GM23338 (cell line): ENCODE measurements at regions not wholly inside any gene's neighbourhood (a gene's known extent, or its start where the extent isn't known, plus 50 kb on each side); places are given as distances from the start of the nearest gene placed in this dataset.

Experiments used
- ATAC-seq: fragments of 200-7000 bp; cut with Tn5 transposase; 3 replicates; pipeline ENCODE4 v1.9.1; 2020
- DNase-seq: peaks from one replicate; pipeline ENCODE4 v3.0.0-alpha.2; 2015; ENCODE audit warnings: low spot score
- H2AFZ ChIP-seq: fragments of 200-600 bp; sonication (generic); 2 replicates; pipeline ENCODE4 v1.8.0; 2016; ENCODE audit warnings: antibody characterized with exemption, mild to moderate bottlenecking, moderate library complexity
- H3F3A ChIP-seq: fragments of 200-600 bp; sonication (generic); replicated peaks from 2 replicates; pipeline ENCODE4 v1.8.0; 2017; ENCODE audit warnings: antibody characterized with exemption, mixed run types, low read depth
- H3K27ac ChIP-seq: fragments of 200-600 bp; sonication (generic); 2 replicates; pipeline ENCODE4 v1.6.1; 2016; ENCODE audit warnings: low read depth
- H3K27me3 ChIP-seq: fragments of 200-600 bp; sonication (generic); 2 replicates; pipeline ENCODE4 v1.8.0; 2016; ENCODE audit warnings: mild to moderate bottlenecking, mixed run types, moderate library complexity; ENCODE audit not compliant: insufficient read depth
- H3K36me3 ChIP-seq: fragments of 200-600 bp; sonication (generic); 2 replicates; pipeline ENCODE4 v1.8.0; 2016; ENCODE audit warnings: mild to moderate bottlenecking; ENCODE audit not compliant: insufficient read depth
- H3K4me1 ChIP-seq: fragments of 200-600 bp; sonication (generic); 2 replicates; pipeline ENCODE4 v1.8.0; 2016; ENCODE audit warnings: mild to moderate bottlenecking, moderate library complexity; ENCODE audit not compliant: insufficient read depth
- H3K4me2 ChIP-seq: fragments of 200-600 bp; sonication (generic); 2 replicates; pipeline ENCODE4 v1.7.1; 2017; ENCODE audit warnings: mixed run types
- H3K4me3 ChIP-seq: fragments of 200-600 bp; sonication (generic); 2 replicates; pipeline ENCODE4 v1.6.1; 2016; ENCODE audit warnings: mixed run types
- H3K79me2 ChIP-seq: fragments of 200-600 bp; sonication (generic); replicated peaks from 2 replicates; pipeline ENCODE4 v1.8.0; 2017; ENCODE audit warnings: mild to moderate bottlenecking; ENCODE audit not compliant: insufficient read depth
- H3K9me2 ChIP-seq: fragments of 200-600 bp; sonication (generic); 2 replicates; pipeline ENCODE4 v1.8.0; 2017; ENCODE audit not compliant: insufficient read depth
- H4K20me1 ChIP-seq: fragments of 200-600 bp; sonication (generic); replicated peaks from 2 replicates; pipeline ENCODE4 v1.8.0; 2017; ENCODE audit warnings: mild to moderate bottlenecking; ENCODE audit not compliant: insufficient read depth
- H3K27ac Mint-ChIP-seq: 2 replicates; pipeline ENCODE4 v1.8.0; 2020; ENCODE audit warnings: inconsistent platforms, mild to moderate bottlenecking, moderate library complexity, mixed read lengths
- H3K27me3 Mint-ChIP-seq: 3 replicates; pipeline ENCODE4 v1.8.0; 2022; ENCODE audit warnings: low read depth, mild to moderate bottlenecking, moderate library complexity, mixed read lengths, inconsistent platforms; ENCODE audit not compliant: insufficient read depth, poor library complexity
- H3K36me3 Mint-ChIP-seq: 3 replicates; pipeline ENCODE4 v1.8.0; 2021; ENCODE audit warnings: low read depth, mild to moderate bottlenecking, inconsistent platforms, moderate library complexity, mixed read lengths
- H3K4me1 Mint-ChIP-seq: 3 replicates; pipeline ENCODE4 v1.8.0; 2020; ENCODE audit warnings: mild to moderate bottlenecking, inconsistent platforms, mixed read lengths
- H3K4me3 Mint-ChIP-seq: 3 replicates; pipeline ENCODE4 v1.8.0; 2021; ENCODE audit warnings: moderate library complexity, mild to moderate bottlenecking, inconsistent platforms, mixed read lengths
- H3K9me3 Mint-ChIP-seq: 3 replicates; pipeline ENCODE4 v1.8.0; 2020; ENCODE audit warnings: moderate library complexity, mild to moderate bottlenecking, inconsistent platforms, mixed read lengths
- CREB1 ChIP-seq: fragments of 250-450 bp; sonication (Bioruptor Pico); IDR thresholded peaks from 2 replicates; pipeline ENCODE4 v1.5.0; 2020; ENCODE audit warnings: low read depth, mild to moderate bottlenecking, moderate library complexity
- ETS1 ChIP-seq: IDR thresholded peaks from 2 replicates; pipeline ENCODE4 v1.6.1; 2016; ENCODE audit warnings: antibody characterized with exemption
- EZH2 ChIP-seq: fragments of 200-600 bp; sonication (generic); IDR thresholded peaks from one replicate; pipeline ENCODE4 v1.8.0; 2017; ENCODE audit warnings: antibody characterized with exemption, mild to moderate bottlenecking, low read depth; ENCODE audit not compliant: unreplicated experiment
- JUNB ChIP-seq: IDR thresholded peaks from one replicate; pipeline ENCODE4 v1.6.1; 2016; ENCODE audit warnings: antibody characterized with exemption; ENCODE audit not compliant: unreplicated experiment
- NANOG ChIP-seq: IDR thresholded peaks from 2 replicates; pipeline ENCODE4 v1.6.1; 2016; ENCODE audit warnings: antibody characterized with exemption, borderline replicate concordance
- POLR2AphosphoS5 ChIP-seq: IDR thresholded peaks from 2 replicates; pipeline ENCODE4 v1.6.1; 2016; ENCODE audit warnings: antibody characterized with exemption, low read depth
- REST ChIP-seq: IDR thresholded peaks from one replicate; pipeline ENCODE4 v1.6.1; 2018; ENCODE audit warnings: antibody characterized with exemption; ENCODE audit not compliant: unreplicated experiment
- ZNF114 ChIP-seq: fragments of 250-450 bp; sonication (Bioruptor Pico); IDR thresholded peaks from 2 replicates; pipeline ENCODE4 v1.5.0; 2020; ENCODE audit warnings: mild to moderate bottlenecking, moderate library complexity
- ZNF331 ChIP-seq: fragments of 250-450 bp; sonication (Bioruptor Pico); IDR thresholded peaks from 2 replicates; pipeline ENCODE4 v1.5.0; 2020; ENCODE audit warnings: low read depth, mild to moderate bottlenecking, moderate library complexity
- ZNF462 ChIP-seq: fragments of 250-450 bp; sonication (Bioruptor Pico); IDR thresholded peaks from 2 replicates; pipeline ENCODE4 v1.5.0; 2020; ENCODE audit warnings: mild to moderate bottlenecking, moderate library complexity

GRCh38 chr1:213582976-213583567 lies 404.7 kb upstream of the PROX1 start:
- no peak for ATAC-seq
- Mint-ChIP-seq H3K27ac (no peak overlapping the region), H3K27me3 (peaks cover 3% of the 10 kb centered on the region), H3K36me3 (no peaks in the 10 kb centered on the region), H3K9me3 (no peaks in the 10 kb centered on the region), H3K4me3 (no peak overlapping the region), H3K4me1 (no peaks in the 10 kb centered on the region)
- H3K36me3 ChIP-seq: no peaks in the 10 kb centered on the region
- no peak overlapping the region for H3K4me3 ChIP-seq
- H3K27me3 ChIP-seq: no peaks in the 10 kb centered on the region
- no peak overlapping the region for H3K4me2 ChIP-seq
- no peak for DNase-seq
- no peak overlapping the region for H3K27ac ChIP-seq
- H2AFZ ChIP-seq: no peak overlapping the region
- no peaks in the 10 kb centered on the region for H3K9me2 ChIP-seq
- H3K79me2 ChIP-seq: no peaks in the 10 kb centered on the region
- H4K20me1 ChIP-seq: no peaks in the 10 kb centered on the region
- TF ChIP-seq JUNB (no peak), CREB1 (CRISPR knock-in tag) (no peak), NANOG (no peak), ZNF331 (CRISPR knock-in tag) (no peak), ETS1 (no peak), POLR2AphosphoS5 (no peak)
- H3K4me1 ChIP-seq: no peaks in the 10 kb centered on the region
- H3F3A ChIP-seq: no peaks in the 10 kb centered on the region

GRCh38 chr1:213584272-213584671 lies 403.5 kb upstream of the PROX1 start:
- DNase-seq: no peak
- no peak overlapping the region for H3K4me3 Mint-ChIP-seq
- H3K4me1 ChIP-seq: no peaks in the 10 kb centered on the region
- H3F3A ChIP-seq: no peaks in the 10 kb centered on the region
- no peak overlapping the region for H3K27ac Mint-ChIP-seq
- no peaks in the 10 kb centered on the region for H3K4me1 Mint-ChIP-seq
- no peaks in the 10 kb centered on the region for H3K9me3 Mint-ChIP-seq
- H3K4me3 ChIP-seq: no peak overlapping the region
- H3K4me2 ChIP-seq: no peak overlapping the region
- H2AFZ ChIP-seq: no peak overlapping the region
- H3K27me3 ChIP-seq: no peaks in the 10 kb centered on the region
- H4K20me1 ChIP-seq: no peaks in the 10 kb centered on the region
- H3K27me3 Mint-ChIP-seq: peaks cover 4% of the 10 kb centered on the region
- no peaks in the 10 kb centered on the region for H3K36me3 Mint-ChIP-seq
- no peaks in the 10 kb centered on the region for H3K36me3 ChIP-seq
- H3K9me2 ChIP-seq: no peaks in the 10 kb centered on the region
- ATAC-seq: no peak
- no peak overlapping the region for H3K27ac ChIP-seq
- H3K79me2 ChIP-seq: no peaks in the 10 kb centered on the region
- TF ChIP-seq POLR2AphosphoS5 (no peak), ZNF331 (CRISPR knock-in tag) (no peak), EZH2 (no peak), ZNF462 (CRISPR knock-in tag) (no peak), ZNF114 (CRISPR knock-in tag) (no peak), REST (no peak), NANOG (no peak), CREB1 (CRISPR knock-in tag) (no peak)
